ENCODE measurements at regions not wholly inside any gene's neighbourhood (a gene's known extent, or its start where the extent isn't known, plus 50 kb on each side); places are given as distances from the start of the nearest gene placed in this dataset.

GRCh38 chr16:55144651-55145050 lies 179.4 kb upstream of the IRX6 start:
- TF ChIP-seq GATA2 (IDR thresholded peaks at IDR 0.05; ENCODE audit: low read depth, low read length) (no peak), GATA3 (IDR thresholded peaks at IDR 0.05; ENCODE audit: low read depth, low read length) (no peak)

Measured in SH-SY5Y (cell line).